Smooth muscle cell (in vitro differentiated cells): ENCODE measurements at regions not wholly inside any gene's neighbourhood (a gene's known extent, or its start where the extent isn't known, plus 50 kb on each side); places are given as distances from the start of the nearest gene placed in this dataset.
"Not testable (repeated sequence)": the region's sequence is repeated elsewhere in the genome, so short reads cannot be mapped to it uniquely, and the experiment has no call there.

ENCODE experiments used
- DNase-seq: peaks from one replicate; lab custom pipeline; 2025; ENCODE audit not compliant: unreplicated experiment; lab: John Stamatoyannopoulos, UW
- H2AFZ ChIP-seq: fragments of 200-600 bp; sonication (generic); 2 replicates; pipeline ENCODE4 v1.6.0; 2016; ENCODE audit warnings: antibody characterized with exemption, low read depth, mild to moderate bottlenecking
- H3F3A ChIP-seq: fragments of 200-600 bp; sonication (generic); 2 replicates; pipeline ENCODE4 v1.6.0; 2017; ENCODE audit warnings: antibody characterized with exemption, low read depth
- H3K27ac ChIP-seq: fragments of 200-600 bp; sonication (generic); 2 replicates; pipeline ENCODE4 v1.5.1; 2016; ENCODE audit warnings: low read depth, mild to moderate bottlenecking
- H3K27me3 ChIP-seq: fragments of 200-600 bp; sonication (generic); 2 replicates; pipeline ENCODE4 v1.6.1; 2016; ENCODE audit warnings: low read depth, mild to moderate bottlenecking
- H3K36me3 ChIP-seq: fragments of 200-600 bp; sonication (generic); 2 replicates; pipeline ENCODE4 v1.5.1; 2016; ENCODE audit warnings: low read depth
- H3K4me1 ChIP-seq: fragments of 200-600 bp; sonication (generic); 2 replicates; pipeline ENCODE4 v1.5.1; 2016; ENCODE audit warnings: low read depth
- H3K4me2 ChIP-seq: fragments of 200-600 bp; sonication (generic); 2 replicates; pipeline ENCODE4 v1.6.0; 2016; ENCODE audit warnings: mild to moderate bottlenecking
- H3K4me3 ChIP-seq: fragments of 200-600 bp; sonication (generic); 2 replicates; pipeline ENCODE4 v1.5.1; 2016; ENCODE audit warnings: mild to moderate bottlenecking
- H3K79me2 ChIP-seq: fragments of 200-600 bp; sonication (generic); 2 replicates; pipeline ENCODE4 v1.6.0; 2016; ENCODE audit warnings: low read depth, mild to moderate bottlenecking
- H3K9ac ChIP-seq: fragments of 200-600 bp; sonication (generic); 2 replicates; pipeline ENCODE4 v1.6.0; 2016; ENCODE audit warnings: low read depth
- H3K9me3 ChIP-seq: fragments of 200-600 bp; sonication (generic); replicated peaks from 2 replicates; pipeline ENCODE4 v1.5.1; 2016; ENCODE audit warnings: low read depth
- H4K20me1 ChIP-seq: fragments of 200-600 bp; sonication (generic); 2 replicates; pipeline ENCODE4 v1.6.0; 2016; ENCODE audit warnings: low read depth
- WGBS: methylation state at CpG from one replicate; pipeline ENCODE4 v1.1.7; 2016; ENCODE audit warnings: low lambda C conversion rate; 5-methylcytosine and 5-hydroxymethylcytosine counted together
- TF ChIP-seq, protein P1 (sequence below): fragments of 200-600 bp; sonication (generic); IDR thresholded peaks from 2 replicates; pipeline ENCODE4 v1.5.1; 2017; ENCODE audit warnings: borderline replicate concordance, mild to moderate bottlenecking, antibody characterized with exemption; ENCODE audit not compliant: insufficient read depth, poor library complexity, severe bottlenecking

DNA sequence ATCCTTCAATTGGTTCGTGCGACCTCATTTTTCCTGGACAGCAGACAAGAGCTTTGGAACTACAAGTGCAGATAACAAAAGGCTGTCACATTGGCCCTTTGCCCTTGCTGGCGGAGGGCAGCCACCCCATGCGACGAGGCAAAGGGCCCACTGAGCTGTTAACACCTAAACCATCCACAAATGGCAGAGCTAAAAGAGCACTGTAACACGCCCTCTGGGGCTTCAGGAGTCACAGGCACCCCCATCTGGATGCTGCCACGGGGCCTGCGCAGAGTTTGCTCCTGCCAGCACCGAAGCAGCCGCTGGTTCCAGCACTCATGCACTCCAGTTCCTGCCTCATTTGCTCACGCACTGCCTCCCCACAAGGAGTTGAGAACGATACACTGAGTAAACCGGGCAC is 524.9 kb downstream of the ZNF385D start:
- Histone ChIP-seq H3K9me3 (no peaks in the 10 kb centered on the region), H2AFZ (no peak overlapping the region), H3K79me2 (no peaks in the 10 kb centered on the region), H3K27me3 (no peaks in the 10 kb centered on the region), H3F3A (no peaks in the 10 kb centered on the region), H3K4me3 (no peak overlapping the region), H3K4me2 (no peak overlapping the region), H4K20me1 (no peaks in the 10 kb centered on the region), H3K4me1 (no peaks in the 10 kb centered on the region), H3K9ac (no peak overlapping the region), H3K27ac (no peak overlapping the region), H3K36me3 (no peaks in the 10 kb centered on the region)
- WGBS, result 95% methylated on average over 13 of the region's 13 CpGs
- no peak for DNase-seq
- TF ChIP-seq, protein P1, sequence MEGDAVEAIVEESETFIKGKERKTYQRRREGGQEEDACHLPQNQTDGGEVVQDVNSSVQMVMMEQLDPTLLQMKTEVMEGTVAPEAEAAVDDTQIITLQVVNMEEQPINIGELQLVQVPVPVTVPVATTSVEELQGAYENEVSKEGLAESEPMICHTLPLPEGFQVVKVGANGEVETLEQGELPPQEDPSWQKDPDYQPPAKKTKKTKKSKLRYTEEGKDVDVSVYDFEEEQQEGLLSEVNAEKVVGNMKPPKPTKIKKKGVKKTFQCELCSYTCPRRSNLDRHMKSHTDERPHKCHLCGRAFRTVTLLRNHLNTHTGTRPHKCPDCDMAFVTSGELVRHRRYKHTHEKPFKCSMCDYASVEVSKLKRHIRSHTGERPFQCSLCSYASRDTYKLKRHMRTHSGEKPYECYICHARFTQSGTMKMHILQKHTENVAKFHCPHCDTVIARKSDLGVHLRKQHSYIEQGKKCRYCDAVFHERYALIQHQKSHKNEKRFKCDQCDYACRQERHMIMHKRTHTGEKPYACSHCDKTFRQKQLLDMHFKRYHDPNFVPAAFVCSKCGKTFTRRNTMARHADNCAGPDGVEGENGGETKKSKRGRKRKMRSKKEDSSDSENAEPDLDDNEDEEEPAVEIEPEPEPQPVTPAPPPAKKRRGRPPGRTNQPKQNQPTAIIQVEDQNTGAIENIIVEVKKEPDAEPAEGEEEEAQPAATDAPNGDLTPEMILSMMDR, result no peak

DNA sequence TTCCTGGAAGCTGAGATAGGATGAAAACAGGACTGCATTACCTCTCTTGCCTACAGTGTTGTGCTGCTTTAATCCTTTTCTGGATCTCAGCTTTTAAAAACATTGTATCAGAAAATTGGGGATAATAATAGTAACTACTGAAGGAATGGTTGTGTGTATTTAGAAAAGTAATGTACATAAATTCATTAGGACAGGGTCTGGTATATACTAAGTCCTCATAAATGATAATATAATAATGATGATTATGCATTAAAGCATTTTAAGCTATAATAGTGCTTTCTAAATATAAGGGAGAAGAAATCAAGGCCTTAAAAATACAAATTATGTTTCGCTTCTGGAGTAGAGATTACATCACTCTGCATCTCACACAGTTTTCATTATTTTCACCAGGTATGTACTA is 530.1 kb downstream of the ZNF385D start:
- H2AFZ ChIP-seq, result no peak overlapping the region
- no peak for DNase-seq
- H3K9me3 ChIP-seq, result no peaks in the 10 kb centered on the region
- H3K27ac ChIP-seq, result no peak overlapping the region
- H4K20me1 ChIP-seq, result no peaks in the 10 kb centered on the region
- no peak overlapping the region for H3K9ac ChIP-seq
- 100% methylated on average over 1 of the region's 1 CpG for WGBS
- no peak overlapping the region for H3K4me3 ChIP-seq
- H3K79me2 ChIP-seq, result no peaks in the 10 kb centered on the region
- no peak overlapping the region for H3K4me2 ChIP-seq
- no peaks in the 10 kb centered on the region for H3K27me3 ChIP-seq
- H3K4me1 ChIP-seq, result no peaks in the 10 kb centered on the region
- TF ChIP-seq, protein P1, result no peak
- H3K36me3 ChIP-seq, result no peaks in the 10 kb centered on the region
- H3F3A ChIP-seq, result no peaks in the 10 kb centered on the region

DNA sequence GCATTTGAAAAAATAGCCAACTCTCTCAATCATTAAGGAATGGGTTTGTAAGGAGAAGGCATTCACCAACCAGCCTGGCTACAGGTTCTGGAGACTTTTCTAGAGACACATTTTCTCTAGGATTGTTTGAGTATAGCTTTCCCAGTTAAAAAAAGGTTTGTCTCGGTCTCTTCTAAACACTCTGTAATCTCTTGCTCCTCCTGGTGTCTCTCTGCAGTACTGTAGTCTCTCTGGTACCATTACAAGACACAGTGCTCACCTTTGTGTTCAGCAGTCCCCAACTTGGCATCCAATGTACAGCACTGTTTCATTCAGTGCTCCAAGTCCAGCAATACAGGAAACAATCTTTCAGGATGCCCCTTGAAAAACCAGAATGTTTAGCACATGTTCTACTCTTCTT is 534.4 kb downstream of the ZNF385D start:
- Histone ChIP-seq H3K27ac (no peak overlapping the region), H2AFZ (no peak overlapping the region), H4K20me1 (no peaks in the 10 kb centered on the region), H3K4me2 (no peak overlapping the region), H3K4me3 (no peak overlapping the region), H3K79me2 (no peaks in the 10 kb centered on the region), H3K9me3 (no peaks in the 10 kb centered on the region), H3K27me3 (no peaks in the 10 kb centered on the region), H3K4me1 (no peaks in the 10 kb centered on the region), H3F3A (no peaks in the 10 kb centered on the region), H3K36me3 (no peaks in the 10 kb centered on the region), H3K9ac (no peak overlapping the region)
- TF ChIP-seq, protein P1, result peak; percentile 21
- WGBS, result 70% methylated on average over 1 of the region's 1 CpG
- no peak for DNase-seq

DNA sequence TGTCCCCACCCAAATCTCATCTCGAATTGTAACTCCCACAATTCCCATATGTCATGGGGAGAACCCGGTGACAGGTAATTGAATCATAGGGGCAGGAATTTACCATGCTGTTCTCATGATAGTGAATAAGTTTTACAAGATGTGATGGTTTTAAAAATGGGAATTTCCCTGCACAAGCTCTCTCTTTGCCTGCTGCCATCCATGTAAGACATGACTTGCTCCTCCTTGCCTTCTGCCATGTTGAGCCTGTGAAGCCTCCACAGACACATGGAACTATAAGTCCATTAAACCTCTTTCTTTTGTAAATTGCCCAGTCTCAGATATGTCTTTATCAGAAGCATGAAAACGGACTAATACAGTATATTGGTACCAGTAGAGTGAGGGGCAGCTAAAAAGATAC is 546.9 kb downstream of the ZNF385D start:
- 68% methylated on average over 3 of the region's 3 CpGs for WGBS
- H3K4me1 ChIP-seq, H3F3A ChIP-seq, H3K9me3 ChIP-seq, H3K27me3 ChIP-seq, H3K27ac ChIP-seq, H3K36me3 ChIP-seq, DNase-seq, H3K4me3 ChIP-seq, H3K79me2 ChIP-seq, H4K20me1 ChIP-seq, H3K9ac ChIP-seq, H3K4me2 ChIP-seq, H2AFZ ChIP-seq: not testable (repeated sequence)
